Activated T-cell treated with anti-CD3 and anti-CD28 coated beads, Interleukin-2, amount 50 U/mL, for 48 hours (primary cell): ENCODE measurements at regions not wholly inside any gene's neighbourhood (a gene's known extent, or its start where the extent isn't known, plus 50 kb on each side); places are given as distances from the start of the nearest gene placed in this dataset.

Experiments
- DNase-seq, 2 experiments: peaks; one replicate each; pipeline ENCODE4 v3.0.0-alpha.2; 2020

DNA sequence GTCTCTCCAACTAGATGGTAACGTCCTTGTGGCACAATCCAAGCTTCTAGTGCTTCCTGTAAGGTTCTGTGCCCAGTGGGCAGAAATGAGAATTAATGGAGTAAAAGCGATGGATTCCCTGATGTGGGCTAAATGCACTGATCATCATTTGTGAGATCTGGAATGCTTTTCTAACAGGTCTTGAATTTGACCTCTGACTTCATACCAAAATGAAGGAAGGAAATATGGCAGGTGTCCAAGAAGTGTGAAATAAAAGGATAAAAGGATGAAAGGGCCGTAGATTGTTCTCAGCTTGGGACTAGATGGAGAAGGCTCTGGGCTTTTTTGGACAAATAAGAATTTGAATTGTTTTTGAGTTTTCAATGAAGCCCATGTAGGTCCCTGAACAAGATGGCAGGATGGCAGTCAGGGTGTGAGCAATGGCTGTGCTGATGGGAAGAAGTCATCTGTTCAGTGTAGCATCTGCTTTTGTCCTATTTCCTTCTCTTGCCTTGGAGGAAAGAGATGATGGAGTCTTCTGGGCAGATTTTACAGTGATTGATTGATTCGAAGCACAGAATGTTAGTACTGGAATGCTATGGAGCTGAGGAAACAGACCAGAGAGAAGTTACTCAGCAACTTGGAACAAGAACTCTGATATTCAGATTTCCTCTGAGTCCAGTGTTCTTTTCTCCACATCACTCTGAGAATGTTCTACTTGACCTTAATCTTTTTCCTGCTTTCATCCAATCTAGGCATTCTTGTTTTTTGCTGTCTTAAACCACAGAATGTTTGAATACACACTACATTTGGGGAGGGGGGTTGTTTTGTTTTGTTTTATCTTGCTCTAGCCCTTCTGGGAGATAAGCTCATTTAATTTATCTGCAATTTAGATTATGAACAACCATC lies 286.0 kb downstream of the HLX start:
- no peak for DNase-seq

DNA sequence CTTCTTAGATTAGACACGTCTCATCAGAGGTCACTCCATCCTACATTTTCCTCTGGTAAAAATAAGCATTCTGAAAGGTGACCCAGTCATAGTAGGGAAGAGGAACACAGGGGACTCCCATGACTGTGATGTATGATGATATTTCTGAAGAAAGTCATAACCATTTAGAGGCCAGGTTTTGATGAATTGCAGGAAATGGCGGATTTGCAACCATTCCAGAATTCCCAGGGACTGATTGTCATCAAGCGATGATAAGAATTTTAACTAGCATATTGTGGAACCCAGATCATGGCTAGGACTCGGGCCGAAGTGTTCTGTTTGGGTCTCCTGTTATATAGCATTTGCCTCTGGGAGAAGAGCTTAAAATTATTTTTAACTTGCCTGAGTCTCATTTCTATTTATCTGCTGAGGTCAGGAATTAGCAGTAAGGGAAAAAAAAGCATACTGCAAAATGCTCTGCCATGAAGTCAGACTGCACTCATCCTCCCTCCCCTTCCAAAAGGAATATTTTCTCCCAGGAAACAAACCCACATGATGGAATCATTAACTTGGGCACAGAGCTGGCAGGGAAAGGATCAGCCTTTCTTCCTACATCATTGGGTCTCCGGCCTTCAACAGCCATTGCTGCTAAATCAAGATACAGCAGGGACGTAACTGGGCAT lies 286.7 kb downstream of the HLX start:
- DNase-seq: no peak

DNA sequence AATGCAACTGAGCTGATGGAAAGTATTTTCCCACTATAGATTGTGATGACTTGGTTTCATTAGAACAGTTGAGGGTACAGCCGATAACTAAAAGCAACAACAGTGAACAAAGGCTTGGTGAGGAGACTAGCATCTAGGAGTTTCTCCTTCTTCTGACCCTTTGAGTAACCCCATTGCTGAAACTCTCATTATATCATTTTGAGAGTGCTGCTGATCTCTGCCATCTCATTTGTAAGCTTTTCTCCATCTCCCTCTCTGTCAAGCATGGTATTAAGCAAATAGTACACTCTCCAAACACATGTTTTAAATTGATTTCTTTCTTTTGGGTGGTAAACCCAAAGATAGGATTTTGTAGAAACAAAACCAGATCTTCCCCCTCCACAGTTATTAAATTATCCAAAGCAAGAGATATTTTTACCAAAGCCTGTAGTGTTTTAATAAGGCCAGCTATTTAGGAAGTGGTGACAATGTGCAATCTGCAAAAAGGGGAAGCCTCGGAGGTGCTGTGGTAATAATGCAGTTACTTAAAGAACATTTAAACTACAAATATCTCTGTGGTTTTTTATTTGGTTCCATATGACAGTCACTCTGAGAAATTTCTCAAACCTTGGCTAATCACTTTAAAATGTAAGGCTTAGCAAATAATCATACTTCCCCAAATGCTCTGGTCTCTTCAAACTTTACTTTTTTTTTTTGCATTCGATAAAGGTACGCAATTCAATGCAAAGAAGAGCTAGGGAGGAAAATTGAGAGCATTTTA lies 287.5 kb downstream of the HLX start:
- DNase-seq: no peak

DNA sequence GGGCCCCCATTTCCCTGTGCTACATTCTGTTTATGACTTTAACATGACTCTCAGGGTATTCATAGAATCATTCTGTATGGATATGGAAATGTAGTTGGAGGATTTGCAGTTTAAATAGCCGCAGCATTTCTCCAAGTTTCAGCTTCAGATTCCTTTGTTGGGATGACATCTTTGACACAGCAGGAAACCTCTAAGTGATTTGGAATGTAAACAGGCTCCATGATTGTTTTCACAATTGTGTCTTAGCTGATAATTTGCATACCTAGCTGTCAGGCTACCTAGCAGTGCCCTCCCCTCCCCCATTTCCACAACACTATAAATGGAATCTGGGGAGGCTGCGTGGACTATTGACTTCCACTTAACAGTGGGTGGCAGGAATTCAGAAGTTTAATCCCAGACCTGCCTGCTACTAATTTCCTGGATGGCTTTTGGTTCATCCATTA lies 290.2 kb downstream of the HLX start:
- DNase-seq: no peak

DNA sequence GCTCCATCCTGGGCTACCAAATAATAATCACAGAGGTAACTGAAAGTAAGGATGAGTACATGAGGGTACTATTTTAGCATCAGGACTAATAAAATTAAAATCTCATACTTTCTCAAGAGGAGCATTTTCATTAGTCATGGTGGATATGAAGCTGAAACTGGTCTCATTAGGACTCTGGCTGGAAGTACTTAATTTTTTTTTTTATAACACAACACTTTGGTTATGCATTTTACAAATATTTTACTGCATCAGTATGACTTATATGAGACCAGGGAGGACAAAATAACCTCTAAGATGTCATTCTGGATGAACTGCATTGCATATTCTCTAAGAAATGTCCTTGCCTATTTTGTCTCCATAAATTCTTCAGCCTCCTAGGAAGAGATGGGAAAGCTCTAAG lies 290.9 kb downstream of the HLX start:
- no peak for DNase-seq

DNA sequence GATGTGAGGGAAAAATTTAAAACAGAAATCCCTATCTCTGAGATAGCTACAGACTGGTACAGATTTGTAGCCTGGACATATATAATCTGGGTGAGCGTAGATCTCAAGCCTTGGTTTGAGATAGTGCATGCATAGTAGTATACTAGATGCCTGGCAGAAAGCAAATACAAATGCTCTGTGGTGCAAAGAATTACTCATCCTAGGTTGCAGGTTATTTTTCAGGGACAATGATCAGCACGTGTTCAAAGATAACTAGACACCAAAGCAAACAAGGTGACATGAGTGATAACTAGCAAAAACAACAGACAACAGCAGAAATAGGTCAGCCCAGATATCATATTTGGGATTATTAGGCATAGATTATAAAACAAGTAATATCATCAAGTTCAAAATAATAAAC lies 292.5 kb downstream of the HLX start:
- DNase-seq: no peak

DNA sequence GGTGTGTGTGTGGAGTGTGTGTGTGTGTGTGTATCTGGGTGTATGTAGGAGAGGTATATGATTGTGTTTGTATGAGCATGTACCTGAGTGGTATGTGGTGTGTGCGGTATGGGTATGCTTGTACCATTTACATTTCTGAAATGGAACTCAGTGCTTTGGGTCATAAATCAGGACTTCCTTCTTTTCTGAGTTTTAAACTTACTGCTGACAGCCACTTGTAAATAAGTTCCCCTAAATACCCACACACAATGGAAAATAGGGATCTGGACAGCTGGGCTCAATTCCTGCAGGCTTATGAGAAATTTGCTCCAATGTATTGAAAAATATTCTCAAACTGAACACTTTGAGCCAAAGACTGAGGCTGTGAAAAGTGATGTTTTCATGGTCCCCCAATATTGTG lies 293.6 kb downstream of the HLX start:
- DNase-seq: no peak

DNA sequence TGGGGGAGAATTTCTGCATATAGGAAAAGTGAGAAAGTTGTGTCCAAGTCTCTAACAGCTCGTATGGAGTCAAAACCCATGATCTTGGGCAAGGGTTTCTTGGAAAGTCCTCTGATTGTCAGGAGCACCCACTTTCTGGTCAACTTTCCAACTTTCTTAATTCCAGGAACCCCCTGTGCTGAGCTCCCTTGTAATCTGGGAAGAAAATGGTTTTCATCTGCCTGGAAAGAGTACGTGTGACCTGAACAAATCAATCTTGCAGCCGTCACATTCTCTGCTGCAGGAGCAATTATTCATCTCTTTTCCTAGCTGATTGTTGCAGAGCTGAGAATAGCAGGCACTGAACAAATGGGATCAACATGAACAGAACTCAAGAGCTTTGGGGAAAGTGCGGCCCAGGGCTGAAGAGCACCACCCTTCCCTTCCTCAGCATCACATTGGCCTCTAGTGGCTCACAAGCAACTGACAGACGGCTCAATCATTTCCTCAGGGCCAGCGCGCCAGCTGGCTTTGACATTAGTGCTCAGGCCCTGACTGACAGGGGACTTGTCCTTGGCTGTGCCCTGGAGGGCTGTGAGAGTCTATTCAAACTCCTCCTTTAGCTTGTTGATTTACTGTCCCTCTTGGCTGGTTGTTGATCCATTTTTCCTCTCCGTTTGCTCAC lies 295.2 kb downstream of the HLX start:
- DNase-seq: no peak

DNA sequence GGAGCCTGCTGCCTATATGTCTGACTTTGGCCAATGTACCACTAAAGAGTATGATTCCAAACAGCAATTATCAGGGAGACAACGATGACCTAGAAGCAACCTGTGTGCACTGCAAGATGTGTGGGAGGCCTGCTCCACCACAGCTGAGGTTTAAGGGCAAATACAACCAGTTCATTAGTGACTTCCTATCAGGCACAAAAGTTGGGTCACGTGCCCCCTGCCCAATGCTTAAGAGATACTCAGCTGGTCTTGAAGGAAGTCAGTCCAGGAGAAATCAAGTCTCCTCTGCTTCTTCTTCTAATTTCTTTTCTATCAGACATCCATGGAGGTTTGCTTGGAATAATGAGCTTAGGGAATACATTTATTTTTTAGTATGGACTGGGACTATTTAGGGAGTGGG lies 296.0 kb downstream of the HLX start:
- no peak for DNase-seq

DNA sequence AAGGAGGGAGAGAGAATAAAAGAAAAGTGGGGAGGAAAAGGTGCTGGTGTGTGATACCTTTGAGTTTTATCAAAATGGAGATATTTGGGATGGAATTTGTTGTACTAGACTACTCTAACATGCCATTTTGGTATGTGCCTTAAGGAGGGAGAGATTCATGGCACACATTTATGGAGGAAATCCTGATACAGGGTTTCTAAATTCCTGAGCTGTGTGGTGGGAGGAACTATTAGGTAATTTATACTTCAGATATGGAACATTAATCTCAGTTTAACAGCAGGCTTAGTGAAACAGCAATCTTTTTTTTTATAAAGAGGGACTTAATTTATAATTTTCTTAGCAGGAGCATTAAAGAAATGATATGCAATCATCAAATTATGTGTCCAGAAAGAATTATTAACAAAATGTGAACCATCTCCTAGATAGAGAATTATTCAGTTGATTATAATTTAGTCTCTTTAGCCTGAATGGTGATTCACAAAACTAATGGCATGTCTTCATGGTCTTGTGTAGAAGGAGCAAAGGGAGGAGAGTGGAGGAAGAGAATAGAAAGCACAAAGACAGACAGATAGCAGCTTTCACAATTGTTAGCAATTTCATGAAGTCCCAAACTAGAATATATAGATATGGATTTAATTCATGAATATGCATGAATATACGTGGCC lies 301.6 kb downstream of the HLX start:
- no peak for DNase-seq

DNA sequence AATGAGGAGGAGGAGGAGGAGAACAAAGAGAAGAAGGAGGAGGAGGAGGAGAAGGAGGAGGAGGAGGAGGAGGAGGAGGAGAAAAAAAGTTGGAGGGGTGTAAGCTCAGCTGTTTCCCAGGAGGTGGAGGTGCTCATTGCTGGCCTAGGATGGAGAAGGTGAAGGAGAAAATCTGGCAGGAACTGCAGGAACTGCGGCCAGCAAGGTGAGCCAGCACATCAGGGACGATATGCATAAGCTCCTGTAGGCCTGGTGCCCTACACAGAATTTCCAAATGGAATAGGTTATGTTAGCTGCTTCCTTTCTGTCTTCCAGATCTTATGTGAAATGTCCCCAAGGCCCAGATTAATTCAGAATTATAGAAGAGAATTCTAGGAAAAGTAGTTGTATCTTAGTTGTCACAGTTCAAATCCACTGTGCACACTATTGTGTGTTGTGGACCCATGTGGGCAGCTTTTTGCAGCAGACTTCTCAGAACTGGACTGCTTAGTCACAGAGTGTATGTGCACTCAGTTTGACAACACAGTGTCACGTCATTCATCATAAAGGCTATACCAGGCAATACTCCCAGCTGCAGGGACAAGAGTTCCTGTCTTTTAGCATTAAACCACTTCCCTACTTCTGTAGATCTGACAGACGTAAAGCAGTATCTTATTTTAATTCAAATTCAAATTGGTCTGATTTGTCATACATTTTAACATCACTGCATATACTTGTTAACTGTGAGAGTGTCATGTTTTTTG lies 303.7 kb downstream of the HLX start:
- DNase-seq: no peak

DNA sequence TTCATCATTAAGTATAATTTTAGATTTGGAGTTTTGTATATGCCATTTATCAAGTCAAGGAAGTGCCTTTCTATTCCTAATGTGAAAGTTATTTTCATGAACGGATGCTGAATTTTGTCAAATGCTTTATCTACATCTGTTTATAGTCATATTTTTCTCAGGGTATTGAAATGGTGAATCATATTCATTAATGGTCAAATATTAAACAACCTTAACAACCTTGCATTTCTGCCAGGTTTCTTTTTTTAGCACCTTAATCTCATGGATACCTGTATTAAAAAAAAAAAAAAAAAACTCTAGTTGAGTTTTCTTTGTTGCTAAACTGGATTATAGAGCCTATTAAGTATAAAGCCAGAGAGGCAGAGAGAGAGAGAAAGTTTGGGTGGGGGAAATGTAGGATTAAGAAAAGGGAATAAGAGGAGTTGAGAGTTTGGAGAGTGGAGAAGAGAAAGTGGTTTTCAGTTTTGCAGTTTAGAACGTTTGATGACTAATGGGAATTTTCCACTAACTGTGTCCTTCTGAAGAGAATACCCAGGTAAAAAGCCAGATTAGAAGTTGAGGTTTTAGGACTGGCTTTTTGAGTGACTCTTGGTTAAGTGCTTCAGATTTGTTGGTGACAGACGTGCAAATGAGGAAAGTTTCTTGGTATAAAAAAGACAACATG lies 305.0 kb downstream of the HLX start:
- no peak for DNase-seq

DNA sequence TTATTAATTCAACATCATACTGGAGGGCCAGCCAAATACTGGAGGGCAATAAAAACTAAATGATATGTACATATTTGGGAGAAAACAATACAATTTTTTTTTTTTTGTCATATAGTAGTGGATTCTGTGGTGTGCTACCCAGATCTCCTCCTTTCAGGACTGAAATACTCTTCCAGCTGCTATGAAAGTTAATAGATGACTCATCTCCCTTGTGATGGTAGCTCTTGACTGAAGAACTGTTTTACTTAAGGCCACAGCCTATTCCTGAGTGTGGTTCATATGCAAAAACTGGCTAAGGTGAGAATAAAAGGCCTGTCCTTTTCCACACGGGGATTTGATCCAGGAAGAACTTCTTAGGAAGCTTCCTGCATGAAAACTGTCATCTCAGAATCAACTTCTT lies 307.9 kb downstream of the HLX start:
- DNase-seq: no peak

DNA sequence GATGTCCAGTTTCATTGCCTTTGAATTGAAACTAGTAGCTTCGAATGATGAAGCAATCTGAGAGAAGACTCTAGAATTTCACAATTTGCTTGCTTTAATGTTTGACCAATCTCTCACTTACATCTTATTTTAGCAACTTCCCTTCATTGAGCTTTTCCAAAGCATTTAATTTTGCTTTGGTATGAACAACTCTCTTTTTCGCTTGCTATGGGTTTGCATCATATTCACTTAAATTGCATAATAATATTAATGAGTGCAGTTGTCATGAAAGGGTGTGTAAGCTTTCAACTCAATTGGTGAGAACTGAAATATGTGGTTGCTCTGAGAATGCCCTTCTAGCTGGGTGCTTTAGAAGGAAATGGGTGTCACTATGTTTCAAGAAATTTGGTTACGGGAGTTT lies 309.2 kb downstream of the HLX start:
- DNase-seq: no peak

DNA sequence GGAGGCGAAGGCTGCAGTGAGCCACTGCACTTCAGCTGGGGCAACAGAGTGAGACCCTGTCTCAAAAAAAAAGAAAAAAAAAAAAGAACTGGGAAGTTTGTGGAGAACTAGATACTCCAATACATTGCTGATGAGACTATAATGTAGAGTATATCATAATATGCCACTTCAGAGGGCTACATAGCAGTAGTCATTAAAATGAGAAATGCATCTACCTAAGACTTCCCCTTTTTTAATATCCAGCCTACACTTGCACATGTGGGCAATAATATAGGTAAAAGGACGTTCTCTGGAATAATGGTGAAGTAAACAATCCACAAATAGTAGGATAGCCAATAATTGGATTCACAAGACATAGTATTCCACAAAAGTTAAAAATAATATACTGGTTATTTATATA lies 311.0 kb downstream of the HLX start:
- DNase-seq: no peak

DNA sequence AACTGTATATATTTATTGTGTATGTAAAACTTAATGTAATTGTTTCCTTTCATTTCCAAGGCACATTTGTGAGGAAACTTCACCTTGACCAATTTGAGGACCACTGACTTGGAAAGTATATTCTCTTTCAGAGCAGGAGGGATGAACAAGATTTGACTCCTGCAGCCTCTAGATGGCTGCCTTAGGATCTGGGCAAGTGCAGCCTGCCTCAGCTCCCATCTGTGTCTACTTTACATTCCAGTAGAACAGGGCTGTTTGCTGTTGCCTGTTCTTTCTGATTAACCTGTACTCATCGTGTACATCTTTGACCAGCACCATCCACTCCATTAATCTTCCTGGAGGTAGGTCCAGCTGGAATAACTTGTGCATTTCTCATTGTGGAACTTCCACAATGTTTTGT lies 312.8 kb downstream of the HLX start:
- DNase-seq: no peak

DNA sequence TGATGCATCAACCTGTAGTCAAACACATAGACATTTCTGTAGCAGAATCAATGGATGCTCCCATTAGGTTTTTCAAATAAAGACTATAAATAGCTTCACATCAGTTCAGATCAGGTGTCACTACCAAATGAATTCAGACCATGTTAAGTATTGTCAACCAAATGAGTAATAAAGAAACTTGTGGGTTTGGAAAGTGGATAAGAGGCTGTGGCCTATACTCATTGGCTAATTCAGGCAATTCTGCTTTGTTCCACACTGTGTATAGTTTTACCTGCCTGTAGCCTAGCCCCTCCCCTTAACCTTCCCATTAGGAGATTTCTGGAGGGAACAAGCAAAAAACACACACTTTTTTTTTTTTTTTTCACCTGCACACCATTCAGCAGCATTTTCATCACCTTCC lies 321.2 kb downstream of the HLX start:
- no peak for DNase-seq

DNA sequence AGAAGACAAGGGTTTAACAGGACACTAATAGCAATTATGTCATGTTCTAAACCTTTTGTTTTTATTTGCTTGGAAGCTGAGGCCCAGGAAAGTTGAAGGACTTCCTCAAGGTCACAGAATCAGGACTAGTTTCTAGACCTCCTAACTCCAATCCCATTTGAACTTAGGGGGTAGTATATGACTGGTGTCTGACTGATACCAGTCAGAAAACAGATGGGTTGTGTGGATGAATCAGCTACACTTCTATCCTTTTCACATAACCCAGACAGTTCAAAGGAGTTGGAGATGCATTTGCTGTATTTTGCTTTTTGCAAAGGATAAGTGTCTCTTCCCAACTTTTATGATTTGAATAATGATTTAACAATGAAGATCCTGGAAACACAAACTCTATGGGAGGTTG lies 322.5 kb downstream of the HLX start:
- DNase-seq: no peak

DNA sequence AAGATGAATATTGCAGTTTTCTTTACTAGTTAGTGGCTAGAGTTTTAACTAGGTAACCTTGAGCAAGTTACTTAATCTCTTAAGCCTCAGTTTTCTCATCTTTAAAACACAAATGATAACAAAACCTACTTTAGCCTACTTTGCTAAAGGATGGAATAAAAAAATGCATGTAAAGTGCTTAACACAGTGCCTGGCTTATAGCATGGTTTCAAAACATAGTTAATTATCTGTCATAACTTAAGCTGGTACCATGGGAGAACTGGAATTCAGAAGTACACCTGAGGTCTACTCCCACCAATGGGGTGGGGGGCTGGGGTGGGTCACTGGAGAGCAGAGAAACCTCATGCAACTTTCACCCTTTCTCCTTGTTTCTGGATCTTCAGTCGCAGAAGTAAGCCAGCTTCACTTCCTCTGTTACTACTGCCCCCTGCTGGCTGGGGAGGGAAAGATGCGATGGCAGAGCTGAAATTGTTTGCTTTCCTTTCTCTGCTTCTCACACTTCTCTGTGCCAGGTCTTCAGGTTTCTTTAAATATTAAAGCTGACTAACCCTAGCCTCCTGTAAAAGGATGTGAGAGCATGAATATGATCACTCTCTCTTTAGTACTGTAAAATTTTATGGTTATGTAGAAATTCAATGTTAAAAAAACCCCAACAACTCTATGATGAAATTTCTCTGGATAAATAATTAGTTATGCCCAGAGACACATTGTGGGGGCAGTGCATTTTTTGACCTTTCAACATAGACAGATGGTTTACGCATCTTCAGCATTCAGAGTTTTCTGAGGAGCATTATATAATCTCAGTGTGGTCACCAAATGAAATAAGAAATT lies 324.2 kb downstream of the HLX start:
- DNase-seq: peak; percentile 75 to 81

DNA sequence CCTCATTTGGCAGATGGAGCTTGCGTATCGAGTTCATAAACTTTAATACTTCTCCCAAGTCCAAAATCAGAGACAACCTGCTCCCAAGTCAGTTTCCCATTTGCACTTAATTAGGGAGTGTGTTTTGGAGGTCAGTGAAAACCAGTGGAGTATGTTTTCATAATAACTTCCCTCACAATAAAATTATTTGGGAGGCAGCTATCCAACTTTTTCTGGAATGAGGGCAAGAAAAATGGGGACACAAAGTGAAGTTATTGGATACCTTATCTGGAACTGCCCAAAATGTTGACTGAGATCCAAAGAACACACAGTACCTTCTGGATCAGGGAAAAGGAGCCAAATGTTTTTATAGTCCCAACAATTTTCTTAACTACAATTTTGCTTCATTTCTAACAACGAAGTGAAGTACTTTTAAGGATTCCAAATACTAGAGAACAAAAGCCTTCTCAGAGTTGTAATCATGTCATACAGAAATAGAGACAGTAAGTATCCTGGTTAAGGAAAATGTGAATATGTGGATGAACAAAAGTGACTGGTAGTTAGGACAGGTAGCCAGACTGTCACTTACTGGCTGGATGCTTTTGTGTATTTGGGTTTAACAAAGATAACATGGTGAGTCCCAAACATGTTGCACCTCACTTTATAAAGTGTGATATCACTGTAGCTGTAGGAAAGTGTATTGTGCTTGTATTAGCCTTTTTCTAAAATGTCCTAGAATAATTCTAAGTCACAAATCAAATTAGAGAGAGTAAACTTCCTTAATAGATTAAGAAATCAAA lies 325.0 kb downstream of the HLX start:
- no peak for DNase-seq
